Hematopoietic multipotent progenitor cell treated with erythropoietin and hydrocortisone succinate and interleukin-3 and kit ligand, for 15 days (in vitro differentiated cells): ENCODE measurements at regions not wholly inside any gene's neighbourhood (a gene's known extent, or its start where the extent isn't known, plus 50 kb on each side); places are given as distances from the start of the nearest gene placed in this dataset.
"Not testable (repeated sequence)": the region's sequence is repeated elsewhere in the genome, so short reads cannot be mapped to it uniquely, and the experiment has no call there.

Experiments used
- DNase-seq: peaks from one replicate; pipeline ENCODE4 v3.0.0-alpha.2; 2015; ENCODE audit warnings: low spot score

GRCh38 chr1:96191165-96191564, 530.4 kb upstream of the PTBP2 start:
- no peak for DNase-seq

DNA sequence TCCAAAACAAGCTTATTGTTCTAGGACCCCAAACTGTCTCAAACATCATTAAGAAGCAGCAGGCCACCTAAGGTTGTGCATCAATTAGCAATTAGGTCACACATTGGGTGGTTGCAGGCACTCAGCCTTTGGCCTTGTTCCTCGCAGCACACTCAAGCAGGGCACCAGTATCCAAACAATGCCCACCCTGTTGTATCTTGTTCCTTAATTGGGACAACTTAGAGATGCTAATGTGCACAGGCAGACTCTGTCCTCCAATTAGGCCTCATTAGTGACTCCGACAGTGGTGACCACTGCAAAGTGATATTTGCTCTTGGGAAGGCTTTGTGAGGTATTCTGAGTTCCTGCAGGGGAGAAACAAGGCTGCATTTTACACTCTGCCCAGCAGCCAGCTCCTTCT, 515.1 kb upstream of the PTBP2 start:
- DNase-seq = no peak

DNA sequence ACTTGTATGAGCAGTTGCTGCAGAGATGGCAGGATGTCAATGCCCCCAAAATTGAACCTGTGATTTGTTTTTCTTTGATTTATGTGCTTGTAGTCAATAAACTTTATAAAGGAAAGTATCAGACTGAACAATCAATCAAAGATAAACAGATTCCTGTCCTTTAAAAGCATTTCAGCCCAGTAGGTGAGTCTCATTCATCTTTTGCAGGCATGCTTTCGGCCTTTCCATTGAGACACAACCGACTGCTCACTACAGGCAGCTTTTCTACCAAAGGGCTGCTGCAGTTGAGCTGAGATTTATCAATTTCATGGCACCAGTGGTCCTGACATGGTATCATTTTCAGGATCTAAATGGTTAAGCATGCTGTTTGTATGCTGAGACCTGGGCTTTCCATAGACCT, 513.6 kb upstream of the PTBP2 start:
- no peak for DNase-seq

GRCh38 chr1:96208428-96208827, 513.2 kb upstream of the PTBP2 start:
- no peak for DNase-seq

DNA sequence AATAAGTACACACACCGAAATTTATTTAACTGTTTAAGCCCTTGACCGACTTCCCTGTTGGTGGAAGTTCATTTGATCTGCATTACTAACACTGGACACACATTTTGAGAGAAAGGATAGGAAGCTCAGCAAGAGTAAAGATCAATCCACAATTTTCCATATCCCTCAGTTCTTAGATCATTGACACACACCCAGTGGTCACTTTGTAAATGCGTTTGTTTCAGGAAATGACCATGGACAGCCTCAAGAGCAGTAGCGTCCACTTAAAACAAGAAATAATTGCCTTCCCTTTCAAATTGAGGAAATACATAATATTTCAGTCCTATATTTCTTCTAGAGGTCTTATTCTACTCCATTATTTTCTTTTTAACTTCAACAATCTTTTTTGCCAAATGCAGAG, 511.5 kb upstream of the PTBP2 start:
- no peak for DNase-seq

DNA sequence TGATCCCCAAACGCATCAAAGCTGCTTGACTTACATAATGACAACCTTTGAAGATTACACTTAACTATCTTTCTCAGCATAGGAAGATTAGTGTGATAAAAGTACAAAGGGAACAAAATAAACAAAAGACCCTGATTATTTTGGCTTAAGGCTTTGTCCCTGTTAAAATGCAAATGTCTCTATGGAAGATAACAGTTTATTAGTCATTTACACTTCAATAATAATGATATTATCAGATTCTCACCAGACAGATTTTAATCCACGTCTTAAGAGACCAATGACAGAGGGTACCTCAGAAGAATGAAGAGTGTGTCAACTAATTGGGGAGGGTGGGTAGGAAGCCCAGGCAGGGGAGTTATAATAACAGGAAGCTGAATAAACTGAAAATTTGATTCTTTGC, 510.4 kb upstream of the PTBP2 start:
- no peak for DNase-seq

DNA sequence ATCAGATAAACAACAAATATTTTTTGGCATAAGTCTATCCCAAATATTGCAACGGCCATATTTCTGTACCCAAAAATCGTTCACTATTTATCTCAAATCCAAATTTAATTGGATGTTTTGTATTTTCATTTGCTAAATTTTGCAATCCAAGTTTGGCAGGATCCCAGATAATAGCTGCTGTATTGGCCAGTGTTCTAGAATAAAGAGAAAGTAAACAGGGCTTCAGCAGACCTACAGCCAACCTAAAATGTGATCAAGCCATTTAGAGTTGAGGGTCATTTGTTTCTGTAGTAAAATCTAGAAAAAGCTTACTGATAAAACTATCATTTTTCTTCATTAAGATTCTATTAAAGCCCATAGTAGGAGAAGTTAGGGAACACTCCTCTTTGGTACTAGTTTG, 506.6 kb upstream of the PTBP2 start:
- no peak for DNase-seq

DNA sequence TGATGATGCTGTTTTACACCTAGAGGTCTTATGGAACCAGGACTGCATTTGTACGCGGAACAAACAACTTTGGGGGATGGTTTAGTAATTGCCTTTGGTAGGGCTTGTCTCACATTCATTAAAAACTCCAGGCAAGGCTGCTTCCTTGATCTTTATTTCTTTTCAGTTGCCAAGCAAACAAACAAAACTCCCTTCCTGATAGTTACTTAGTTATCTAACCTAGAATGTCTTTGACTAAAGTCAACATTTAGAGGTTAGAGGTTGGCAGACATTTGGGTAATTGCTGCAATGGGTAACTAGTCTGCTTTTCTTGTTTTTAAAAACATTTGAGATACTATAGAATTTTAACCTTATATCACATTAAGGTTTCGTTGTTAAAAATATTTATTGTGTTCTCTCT, 500.9 kb upstream of the PTBP2 start:
- DNase-seq = no peak

GRCh38 chr1:96222701-96223100, 498.9 kb upstream of the PTBP2 start:
- no peak for DNase-seq

DNA sequence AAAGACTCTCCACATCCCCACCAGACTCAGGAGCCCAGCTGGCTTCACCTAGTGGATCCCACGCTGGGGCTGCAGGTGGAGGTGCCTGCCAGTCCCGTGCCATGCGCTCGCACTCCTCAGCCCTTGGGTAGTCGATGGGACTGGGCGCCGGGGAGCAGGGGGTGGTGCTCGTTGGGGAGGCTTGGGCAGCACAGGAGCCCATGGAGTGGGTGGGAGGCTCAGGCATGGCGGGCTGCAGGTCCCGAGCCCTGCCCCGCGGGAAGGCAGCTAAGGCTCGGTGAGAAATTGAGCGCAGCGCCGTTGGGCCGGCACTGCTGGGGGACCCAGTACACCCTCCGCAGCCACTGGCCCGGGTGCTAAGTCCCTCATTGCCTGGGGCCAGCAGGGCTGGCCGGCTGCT, 497.4 kb upstream of the PTBP2 start:
- DNase-seq = not testable (repeated sequence)

DNA sequence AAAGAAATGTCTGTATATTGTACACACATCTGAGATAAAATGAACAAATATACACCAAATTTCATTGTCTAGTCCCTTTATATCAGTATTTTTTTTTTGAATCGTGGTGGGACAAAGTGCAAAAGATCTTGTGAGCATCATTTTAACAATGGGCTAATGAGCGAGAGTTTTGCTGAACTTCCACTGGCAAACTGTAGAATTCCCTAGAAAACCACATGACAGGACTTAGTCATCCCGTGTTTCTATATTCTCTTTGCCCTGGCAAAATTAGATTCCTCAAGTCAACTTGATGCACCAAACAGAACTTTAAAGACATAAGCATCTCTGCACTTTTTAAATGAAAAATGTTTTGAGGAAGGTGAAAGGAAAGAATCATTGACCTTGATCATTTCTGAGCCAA, 488.2 kb upstream of the PTBP2 start:
- no peak for DNase-seq

DNA sequence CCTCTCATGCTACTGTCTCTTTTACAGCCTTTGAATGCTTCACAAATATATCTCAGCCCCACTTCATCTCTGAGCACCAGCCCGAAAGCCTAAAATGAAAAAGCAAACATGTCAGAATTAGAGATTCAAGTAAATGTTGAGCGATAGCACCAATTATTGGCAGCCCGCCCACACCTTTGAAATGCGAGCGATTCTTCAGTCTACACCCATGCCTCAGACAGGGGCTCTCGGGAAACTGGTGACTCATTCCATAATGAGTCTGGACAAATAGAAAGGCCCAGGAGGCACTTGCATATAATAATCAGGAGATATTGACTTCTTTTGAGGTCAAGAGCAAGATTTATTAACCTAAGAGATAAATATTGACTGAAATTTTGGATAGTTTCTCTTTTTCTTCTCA, 487.3 kb upstream of the PTBP2 start:
- no peak for DNase-seq

DNA sequence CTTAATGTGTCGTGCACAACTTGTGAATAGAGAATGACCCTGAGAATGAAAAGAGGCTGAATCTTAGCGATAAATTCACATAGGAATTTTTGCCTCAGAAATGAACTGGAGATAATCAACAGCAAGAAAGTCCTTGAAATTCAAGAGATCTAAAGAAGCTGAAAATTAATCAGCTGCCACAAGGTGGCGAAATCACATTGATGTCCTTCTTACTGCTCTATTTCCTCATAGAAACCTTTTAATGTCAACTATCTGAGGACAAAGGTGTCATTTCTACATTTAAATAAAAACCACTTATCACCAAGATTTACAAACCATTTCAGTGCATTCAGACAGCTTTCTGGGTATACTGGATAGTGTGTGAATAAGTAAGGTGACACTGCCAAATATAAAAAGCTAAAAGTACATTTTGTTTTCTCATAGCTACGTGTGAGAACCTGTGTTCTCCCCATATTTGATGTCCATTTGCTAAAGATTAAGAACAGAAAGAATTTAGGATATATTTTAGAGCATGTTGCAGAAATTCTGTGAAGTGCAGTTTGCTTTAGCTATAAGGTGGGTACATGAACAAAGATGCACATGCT, 485.3 kb upstream of the PTBP2 start:
- no peak for DNase-seq

- no peak for DNase-seq
Measured at GRCh38 chr1:96238426-96238825, 483.2 kb upstream of the PTBP2 start.

GRCh38 chr1:96240438-96240837, 481.1 kb upstream of the PTBP2 start:
- no peak for DNase-seq

- no peak for DNase-seq
Measured at GRCh38 chr1:96253246-96254035, 468.1 kb upstream of the PTBP2 start.

GRCh38 chr1:96256130-96256790, 465.3 kb upstream of the PTBP2 start:
- DNase-seq = no peak

DNA sequence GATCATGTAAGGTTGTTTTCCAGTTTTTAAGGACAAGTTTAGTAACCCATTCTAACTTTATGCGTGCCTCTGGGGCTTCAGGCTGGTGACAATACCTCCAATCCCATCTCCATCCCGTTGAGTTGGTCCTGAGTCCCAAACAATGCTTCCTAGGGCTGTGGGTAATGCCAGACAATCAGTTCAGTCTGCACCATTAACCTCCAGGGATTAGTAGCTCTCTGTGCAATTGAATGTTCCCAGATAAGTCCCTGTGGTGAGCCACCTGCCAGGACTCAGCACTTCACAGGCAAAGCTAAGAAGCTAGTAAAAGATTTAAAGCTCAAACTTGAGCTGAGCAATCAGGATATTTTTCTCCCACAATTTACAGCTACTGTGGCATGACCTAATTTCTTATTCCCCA, 462.2 kb upstream of the PTBP2 start:
- DNase-seq = no peak

DNA sequence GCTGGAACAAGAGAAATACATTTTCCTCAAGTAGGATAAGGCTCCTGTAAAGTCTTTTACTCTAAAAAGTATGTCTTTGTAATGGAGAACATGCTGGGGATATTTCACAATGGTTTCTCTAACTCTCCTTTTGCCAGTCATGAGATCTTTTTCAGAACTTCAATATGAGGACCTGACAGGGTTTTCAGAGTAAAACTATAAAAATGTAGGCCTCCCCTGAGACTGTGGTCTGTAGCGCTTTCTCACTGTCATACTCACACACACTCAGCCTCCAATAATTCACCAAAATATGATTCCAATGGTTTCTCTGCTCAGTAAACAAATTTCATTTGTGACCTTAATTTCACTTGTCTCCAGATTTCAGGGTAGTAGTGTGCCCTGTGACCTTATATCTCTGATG, 440.1 kb upstream of the PTBP2 start:
- DNase-seq = no peak

- DNase-seq = no peak
Measured at GRCh38 chr1:96290033-96290432, 431.6 kb upstream of the PTBP2 start.

DNA sequence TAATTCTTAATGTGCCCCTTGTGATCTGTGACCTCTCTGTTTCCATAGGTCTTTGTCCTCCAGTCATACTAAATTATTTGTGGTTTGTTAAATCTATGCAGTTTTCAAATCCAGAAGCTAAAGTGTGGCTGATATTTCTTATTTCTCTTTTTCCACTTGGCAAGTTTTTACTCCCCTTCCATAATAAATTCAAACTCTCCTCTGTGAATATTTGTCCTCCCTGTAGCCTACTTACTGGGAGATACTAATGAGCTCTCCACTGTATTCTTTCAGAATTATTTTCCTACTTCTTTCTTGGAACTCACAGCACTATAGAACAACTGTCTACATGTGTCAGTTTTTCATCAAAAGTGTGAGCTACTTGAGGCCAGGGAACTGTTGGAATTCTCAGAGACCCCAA, 430.8 kb upstream of the PTBP2 start:
- no peak for DNase-seq

DNA sequence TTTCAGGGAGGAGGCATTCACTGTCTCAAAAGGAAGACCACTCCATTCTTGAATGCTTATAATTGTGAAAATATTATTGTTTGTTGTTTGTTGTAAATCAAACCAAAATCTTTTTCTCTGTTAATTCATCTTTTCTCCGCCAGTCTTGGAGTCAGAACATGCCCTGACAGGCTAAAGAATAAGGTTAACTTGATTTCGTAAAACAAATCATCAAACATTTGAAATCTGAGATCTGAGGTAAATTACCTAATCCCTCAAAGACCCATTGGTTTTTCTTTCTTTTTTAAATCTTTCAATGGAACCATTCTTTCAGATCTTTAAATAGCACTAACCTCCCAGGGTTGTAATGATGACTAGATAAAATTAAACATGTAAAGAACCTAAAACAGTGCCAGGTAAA, 430.1 kb upstream of the PTBP2 start:
- no peak for DNase-seq

GRCh38 chr1:96292141-96292540, 429.4 kb upstream of the PTBP2 start:
- DNase-seq = no peak

DNA sequence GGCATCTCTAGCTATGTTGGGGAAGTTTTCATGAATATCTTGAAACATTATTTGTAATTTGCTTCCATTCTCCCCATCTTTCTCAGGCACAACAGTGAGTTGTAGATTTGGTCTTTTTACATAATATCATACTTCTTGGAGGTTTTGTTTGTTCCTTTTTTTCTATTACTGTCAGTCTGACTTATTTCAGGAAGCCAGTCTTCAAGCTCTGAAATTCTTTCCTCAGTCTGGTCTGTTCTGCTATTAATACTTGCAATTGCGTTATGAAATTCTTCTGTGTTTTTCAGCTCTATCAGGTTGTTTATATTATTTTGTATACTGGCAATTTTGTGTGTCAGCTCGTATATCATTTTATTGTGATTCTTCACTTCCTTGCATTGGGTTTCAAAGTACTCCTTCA, 424.6 kb upstream of the PTBP2 start:
- DNase-seq = no peak
